ENCODE measurements at regions not wholly inside any gene's neighbourhood (a gene's known extent, or its start where the extent isn't known, plus 50 kb on each side); places are given as distances from the start of the nearest gene placed in this dataset.
"Not testable (repeated sequence)": the region's sequence is repeated elsewhere in the genome, so short reads cannot be mapped to it uniquely, and the experiment has no call there.

GRCh38 chr6:159407211-159407780 is 238.1 kb downstream of the FNDC1 start:
- TF ChIP-seq CTCF (IDR thresholded peaks at IDR 0.05); ZFX (IDR thresholded peaks at IDR 0.05; ENCODE audit: borderline replicate concordance): not testable (repeated sequence)

Data from 22Rv1 (cell line).